GM12892 (cell line): ENCODE measurements at regions not wholly inside any gene's neighbourhood (a gene's known extent, or its start where the extent isn't known, plus 50 kb on each side); places are given as distances from the start of the nearest gene placed in this dataset.

Experiments
- POLR2A ChIP-seq: IDR thresholded peaks from 2 replicates; pipeline ENCODE4 v1.6.1; 2011; ENCODE audit warnings: low read depth, low read length, control low read depth
- POLR2AphosphoS5 ChIP-seq: IDR thresholded peaks from 2 replicates; pipeline ENCODE4 v1.6.1; 2011; ENCODE audit warnings: low read depth, low read length, control low read depth
- TAF1 ChIP-seq: IDR thresholded peaks from 2 replicates; pipeline ENCODE4 v1.6.1; 2011; ENCODE audit warnings: low read depth, mild to moderate bottlenecking, control low read depth, low read length, borderline replicate concordance

DNA sequence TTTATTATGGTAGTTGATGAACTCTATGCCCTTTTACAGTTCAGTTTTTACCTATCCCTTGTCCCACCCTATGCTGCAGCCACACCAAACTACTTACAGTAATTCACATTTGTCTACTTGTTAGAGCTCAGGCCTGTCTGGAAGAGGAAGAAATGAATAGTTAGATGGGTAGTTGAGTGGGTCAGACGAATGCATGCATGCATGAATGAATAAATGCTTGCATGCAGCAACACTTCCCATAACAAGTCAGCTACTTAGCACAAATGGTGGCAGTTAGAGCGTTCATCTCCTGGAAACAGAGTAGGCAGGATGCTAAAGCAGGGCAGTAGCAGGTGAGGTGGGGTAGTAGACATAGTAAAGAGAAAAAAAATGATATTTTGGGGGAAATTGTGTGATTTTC, 322.3 kb downstream of the NDFIP2 start:
- no peak for TF ChIP-seq POLR2AphosphoS5
- no peak for TF ChIP-seq POLR2A
- no peak for TF ChIP-seq TAF1
